GM12878 (cell line): ENCODE measurements at regions not wholly inside any gene's neighbourhood (a gene's known extent, or its start where the extent isn't known, plus 50 kb on each side); places are given as distances from the start of the nearest gene placed in this dataset.

ENCODE experiments used
- ATAC-seq: fragments of 200-7000 bp; cut with Tn5 transposase; 3 replicates; pipeline ENCODE4 v1.9.1; 2020; ENCODE audit warnings: mild to moderate bottlenecking, moderate library complexity
- BruUV-seq: library from RNA; stranded (reverse); fragments of 400-500 nt; replicated peaks from 2 replicates; lab custom pipeline; 2021; lab: Mats Ljungman, UMichigan
- CTCF ChIA-PET: fragments of 300-600 bp; sonication (Branson Sonifier 250); formaldehyde crosslinking; extraction: SDS; loops from one replicate; lab custom pipeline; 2021; ENCODE audit warnings: inconsistent platforms; lab: Yijun Ruan, JAX
- POLR2A ChIA-PET: fragments of 350-600 bp; formaldehyde crosslinking; extraction: SDS; loops from one replicate; lab custom pipeline; 2021; ENCODE audit warnings: inconsistent platforms; lab: Charles Lee
- RAD21 ChIA-PET: fragments of 300-600 bp; sonication (Branson Sonifier 250); formaldehyde crosslinking; loops from one replicate; lab custom pipeline; 2023; ENCODE audit warnings: antibody characterized with exemption; ENCODE audit not compliant: unreplicated experiment; lab: Charles Lee
- SMC1A ChIA-PET: fragments of 300-600 bp; sonication (Branson Sonifier 250); formaldehyde crosslinking; loops from one replicate; lab custom pipeline; 2023; ENCODE audit not compliant: unreplicated experiment, uncharacterized antibody; lab: Charles Lee
- DNase-seq: peaks from one replicate; pipeline ENCODE4 v3.0.0-alpha.2; 2011; ENCODE audit warnings: low read depth, low spot score
- FAIRE-seq: peaks from 3 replicates; lab custom pipeline; 2011; peaks lifted over from hg19 to GRCh38; lab: Jason Lieb, UNC
- H2AFZ ChIP-seq: 2 replicates; pipeline ENCODE4 v1.6.0; 2011; ENCODE audit warnings: low read depth, low read length, control low read depth; ENCODE audit not compliant: control insufficient read depth
- H3K27ac ChIP-seq: 2 replicates; pipeline ENCODE4 v1.5.1; 2011; ENCODE audit warnings: control low read depth; ENCODE audit not compliant: control insufficient read depth, insufficient read depth
- H3K27me3 ChIP-seq, 2 experiments: replicated peaks in 1 of 2; 2 replicates each; pipeline versions ENCODE4 v1.6.0 to v1.6.1; 2011; ENCODE audit warnings: low read length in 1 of 2; ENCODE audit not compliant: control insufficient read depth in 2 of 2, insufficient read depth in 2 of 2
- H3K36me3 ChIP-seq, 2 experiments: 2 replicates each; pipeline ENCODE4 v1.5.1; 2011; ENCODE audit warnings: low read length in 1 of 2; ENCODE audit not compliant: control insufficient read depth in 2 of 2, insufficient read depth in 2 of 2
- H3K4me1 ChIP-seq: 2 replicates; pipeline ENCODE4 v1.6.1; 2011; ENCODE audit warnings: mild to moderate bottlenecking, low read length, moderate library complexity, mixed read lengths; ENCODE audit not compliant: control insufficient read depth, insufficient read depth
- H3K4me2 ChIP-seq: 2 replicates; pipeline ENCODE4 v1.6.0; 2011; ENCODE audit warnings: control low read depth; ENCODE audit not compliant: control insufficient read depth, insufficient read depth
- H3K4me3 ChIP-seq: fragments of 200-600 bp; sonication (generic); 2 replicates; pipeline ENCODE4 v1.5.1; 2016
- H3K79me2 ChIP-seq: 2 replicates; pipeline ENCODE4 v1.6.0; 2011; ENCODE audit warnings: low read length; ENCODE audit not compliant: control insufficient read depth, insufficient read depth
- H3K9ac ChIP-seq: 2 replicates; pipeline ENCODE4 v1.8.0; 2011; ENCODE audit warnings: low read length, control low read depth, mixed read lengths; ENCODE audit not compliant: control insufficient read depth, insufficient read depth
- H3K9me3 ChIP-seq: replicated peaks from 3 replicates; pipeline ENCODE4 v1.5.1; 2011; ENCODE audit warnings: mild to moderate bottlenecking, low read length; ENCODE audit not compliant: control insufficient read depth, insufficient read depth
- H4K20me1 ChIP-seq: 2 replicates; pipeline ENCODE4 v1.6.0; 2011; ENCODE audit not compliant: control insufficient read depth, insufficient read depth
- BCL3 ChIP-seq: IDR thresholded peaks from 2 replicates; pipeline ENCODE4 v1.6.1; 2011; ENCODE audit warnings: borderline replicate concordance, low read depth, mild to moderate bottlenecking, moderate library complexity, low read length; ENCODE audit not compliant: insufficient read depth, poor library complexity, severe bottlenecking
- CBX5 ChIP-seq: sonication (generic); IDR thresholded peaks from 2 replicates; pipeline ENCODE4 v1.6.1; 2016; ENCODE audit warnings: low read depth, moderate library complexity, mild to moderate bottlenecking, inconsistent platforms
- GATAD2B ChIP-seq: fragments of 450-650 bp; conservative IDR thresholded peaks from 2 replicates; pipeline ENCODE4 v1.6.1; 2017; ENCODE audit warnings: low read depth, mild to moderate bottlenecking, moderate library complexity
- MEF2B ChIP-seq: fragments of 450-650 bp; IDR thresholded peaks from 2 replicates; pipeline ENCODE4 v1.6.1; 2018; ENCODE audit warnings: mild to moderate bottlenecking, moderate library complexity; ENCODE audit not compliant: partially characterized antibody, poor library complexity, severe bottlenecking
- MTA3 ChIP-seq: IDR thresholded peaks from 2 replicates; pipeline ENCODE4 v1.6.1; 2012; ENCODE audit warnings: low read length, inconsistent platforms, borderline replicate concordance
- NFYA ChIP-seq: IDR thresholded peaks from 2 replicates; pipeline ENCODE4 v1.6.1; 2011; ENCODE audit warnings: low read depth, mild to moderate bottlenecking, low read length, improper control_type of control experiment, borderline replicate concordance
- POLR2A ChIP-seq: IDR thresholded peaks from 2 replicates; pipeline ENCODE4 v1.6.1; 2011; ENCODE audit warnings: low read depth, mild to moderate bottlenecking, low read length
- in situ Hi-C: fragments of 300-500 bp; cut with MboI; formaldehyde crosslinking; loops from 9 replicates; pipeline ENCODE4 v1.14.3; 2018; ENCODE audit warnings: mixed read lengths
- intact Hi-C: fragments of 100-400 bp; cut with micrococcal nuclease; formaldehyde crosslinking; loops from one replicate; pipeline ENCODE4 v1.14.2; 2022; ENCODE audit not compliant: unreplicated experiment
- TF ChIP-seq, protein P1 (sequence below): fragments of 450-650 bp; IDR thresholded peaks from 2 replicates; pipeline ENCODE4 v1.6.1; 2017; ENCODE audit warnings: borderline replicate concordance
- TF ChIP-seq, protein P2 (sequence below): fragments of 450-650 bp; IDR thresholded peaks from 2 replicates; pipeline ENCODE4 v1.6.1; 2018; ENCODE audit warnings: borderline replicate concordance, mild to moderate bottlenecking; ENCODE audit not compliant: partially characterized antibody

- intact Hi-C loops: no loop called here
- Histone ChIP-seq H3K4me3 (no peak overlapping the region), H3K9me3 (no peaks in the 10 kb centered on the region), H3K4me1 (no peaks in the 10 kb centered on the region), H3K36me3 (no peaks in the 10 kb centered on the region), H3K27me3 (no peaks in the 10 kb centered on the region), H3K27ac (no peak overlapping the region), H4K20me1 (no peaks in the 10 kb centered on the region), H3K4me2 (no peak overlapping the region), H3K79me2 (no peaks in the 10 kb centered on the region), H2AFZ (no peak overlapping the region), H3K9ac (no peak overlapping the region)
- FAIRE-seq (no peak), DNase-seq (no peak), ATAC-seq (no peak)
- in situ Hi-C loops: no loop called here
- TF ChIP-seq, protein P1, sequence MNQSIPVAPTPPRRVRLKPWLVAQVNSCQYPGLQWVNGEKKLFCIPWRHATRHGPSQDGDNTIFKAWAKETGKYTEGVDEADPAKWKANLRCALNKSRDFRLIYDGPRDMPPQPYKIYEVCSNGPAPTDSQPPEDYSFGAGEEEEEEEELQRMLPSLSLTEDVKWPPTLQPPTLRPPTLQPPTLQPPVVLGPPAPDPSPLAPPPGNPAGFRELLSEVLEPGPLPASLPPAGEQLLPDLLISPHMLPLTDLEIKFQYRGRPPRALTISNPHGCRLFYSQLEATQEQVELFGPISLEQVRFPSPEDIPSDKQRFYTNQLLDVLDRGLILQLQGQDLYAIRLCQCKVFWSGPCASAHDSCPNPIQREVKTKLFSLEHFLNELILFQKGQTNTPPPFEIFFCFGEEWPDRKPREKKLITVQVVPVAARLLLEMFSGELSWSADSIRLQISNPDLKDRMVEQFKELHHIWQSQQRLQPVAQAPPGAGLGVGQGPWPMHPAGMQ: no peak
- TF ChIP-seq, protein P2, sequence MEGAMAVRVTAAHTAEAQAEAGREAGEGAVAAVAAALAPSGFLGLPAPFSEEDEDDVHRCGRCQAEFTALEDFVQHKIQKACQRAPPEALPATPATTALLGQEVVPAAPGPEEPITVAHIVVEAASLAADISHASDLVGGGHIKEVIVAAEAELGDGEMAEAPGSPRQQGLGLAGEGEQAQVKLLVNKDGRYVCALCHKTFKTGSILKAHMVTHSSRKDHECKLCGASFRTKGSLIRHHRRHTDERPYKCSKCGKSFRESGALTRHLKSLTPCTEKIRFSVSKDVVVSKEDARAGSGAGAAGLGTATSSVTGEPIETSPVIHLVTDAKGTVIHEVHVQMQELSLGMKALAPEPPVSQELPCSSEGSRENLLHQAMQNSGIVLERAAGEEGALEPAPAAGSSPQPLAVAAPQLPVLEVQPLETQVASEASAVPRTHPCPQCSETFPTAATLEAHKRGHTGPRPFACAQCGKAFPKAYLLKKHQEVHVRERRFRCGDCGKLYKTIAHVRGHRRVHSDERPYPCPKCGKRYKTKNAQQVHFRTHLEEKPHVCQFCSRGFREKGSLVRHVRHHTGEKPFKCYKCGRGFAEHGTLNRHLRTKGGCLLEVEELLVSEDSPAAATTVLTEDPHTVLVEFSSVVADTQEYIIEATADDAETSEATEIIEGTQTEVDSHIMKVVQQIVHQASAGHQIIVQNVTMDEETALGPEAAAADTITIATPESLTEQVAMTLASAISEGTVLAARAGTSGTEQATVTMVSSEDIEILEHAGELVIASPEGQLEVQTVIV: no peak
- TF ChIP-seq BCL3 (no peak), MEF2B (no peak), NFYA (no peak), MTA3 (no peak), GATAD2B (no peak), POLR2A (no peak), CBX5 (no peak)
- POLR2A ChIA-PET: no interaction called here
- CTCF ChIA-PET: no interaction called here
- SMC1A ChIA-PET: no interaction called here
- BruUV-seq: no TSS peak
- RAD21 ChIA-PET: no interaction called here
Observed at GRCh38 chr21:27173053-27173452, 206.2 kb upstream of the ADAMTS5 start.
